ENCODE measurements at regions not wholly inside any gene's neighbourhood (a gene's known extent, or its start where the extent isn't known, plus 50 kb on each side); places are given as distances from the start of the nearest gene placed in this dataset.

GRCh38 chr6:98717988-98718387 is 116.4 kb upstream of the POU3F2 start:
- TF ChIP-seq POLR2A (IDR thresholded peaks at IDR 0.05), result no peak
- no peak for TF ChIP-seq CTCF (IDR thresholded peaks at IDR 0.05)
- no peaks in the 10 kb centered on the region for H3K4me1 ChIP-seq (replicated peaks in 1 of 2)
- 64 to 77% (median 71%) methylated on average over 2 of the region's 2 CpGs for WGBS, 4 donors
- H3K9me3 ChIP-seq (replicated peaks in 1 of 3), result no peaks in the 10 kb centered on the region
- no peak overlapping the region for H3K4me3 ChIP-seq
- no peaks in the 10 kb centered on the region for H3K36me3 ChIP-seq (replicated peaks in 1 of 2)
- H3K27ac ChIP-seq, result no peak overlapping the region
- no peak for DNase-seq
- intact Hi-C loops (cut with DNase I), result no loop called here
- peaks cover 3% of the 10 kb centered on the region for H3K27me3 ChIP-seq

GRCh38 chr6:98724537-98724936 is 109.8 kb upstream of the POU3F2 start:
- Histone ChIP-seq H3K4me1 (replicated peaks in 1 of 2) (no peaks in the 10 kb centered on the region), H3K27me3 (no peaks in the 10 kb centered on the region), H3K9me3 (replicated peaks in 1 of 3) (no peaks in the 10 kb centered on the region), H3K27ac (no peak overlapping the region), H3K36me3 (replicated peaks in 1 of 2) (no peaks in the 10 kb centered on the region), H3K4me3 (no peak overlapping the region)
- TF ChIP-seq CTCF (IDR thresholded peaks at IDR 0.05) (no peak), POLR2A (IDR thresholded peaks at IDR 0.05) (no peak)
- intact Hi-C loops (cut with DNase I), result no loop called here
- DNase-seq, result no peak

GRCh38 chr6:98747273-98747672 is 87.1 kb upstream of the POU3F2 start:
- intact Hi-C loops (cut with DNase I), result no loop called here
- no peak for TF ChIP-seq CTCF (IDR thresholded peaks at IDR 0.05)
- no peak for TF ChIP-seq POLR2A (IDR thresholded peaks at IDR 0.05)
- DNase-seq, result no peak
- no peaks in the 10 kb centered on the region for H3K9me3 ChIP-seq (replicated peaks in 1 of 3)
- no peak overlapping the region for H3K27ac ChIP-seq
- H3K4me3 ChIP-seq, result no peak overlapping the region
- H3K4me1 ChIP-seq (replicated peaks in 1 of 2), result no peaks in the 10 kb centered on the region
- no peaks in the 10 kb centered on the region for H3K36me3 ChIP-seq (replicated peaks in 1 of 2)
- 46 to 69% (median 54%) methylated on average over 1 of the region's 1 CpG for WGBS, 4 donors
- H3K27me3 ChIP-seq, result no peaks in the 10 kb centered on the region

- no peak overlapping the region for H3K4me3 ChIP-seq
- H3K27me3 ChIP-seq, result no peaks in the 10 kb centered on the region
- H3K4me1 ChIP-seq (replicated peaks in 1 of 2), result no peaks in the 10 kb centered on the region
- intact Hi-C loops (cut with DNase I), result no loop called here
- no peak overlapping the region for H3K27ac ChIP-seq
- no peaks in the 10 kb centered on the region for H3K9me3 ChIP-seq (replicated peaks in 1 of 3)
- WGBS, 4 donors, result 53 to 65% (median 61%) methylated on average over 3 of the region's 3 CpGs
- DNase-seq, result no peak
- H3K36me3 ChIP-seq (replicated peaks in 1 of 2), result no peaks in the 10 kb centered on the region
- TF ChIP-seq POLR2A (IDR thresholded peaks at IDR 0.05), result no peak
- TF ChIP-seq CTCF (IDR thresholded peaks at IDR 0.05), result no peak
Measured at GRCh38 chr6:98747960-98748359, 86.4 kb upstream of the POU3F2 start.
